HepG2 (cell line): ENCODE measurements at regions not wholly inside any gene's neighbourhood (a gene's known extent, or its start where the extent isn't known, plus 50 kb on each side); places are given as distances from the start of the nearest gene placed in this dataset.

Experiments used
- ATAC-seq: fragments of 200-7000 bp; cut with Tn5 transposase; 3 replicates; pipeline ENCODE4 v1.9.1; 2020; ENCODE audit warnings: mild to moderate bottlenecking, moderate library complexity
- BruUV-seq: library from RNA; stranded (reverse); fragments of 400-500 nt; replicated peaks from 2 replicates; lab custom pipeline; 2021; lab: Mats Ljungman, UMichigan
- CTCF ChIA-PET: fragments of 300-600 bp; formaldehyde crosslinking; extraction: SDS; loops from one replicate; lab custom pipeline; 2021; ENCODE audit warnings: low total read pairs, inconsistent platforms, low intra/inter-chr PET ratio; lab: Yijun Ruan, JAX
- POLR2A ChIA-PET: fragments of 350-600 bp; sonication (Branson Sonifier 250); formaldehyde crosslinking; loops from one replicate; lab custom pipeline; 2020; ENCODE audit warnings: antibody characterized with exemption, inconsistent platforms; lab: Yijun Ruan, JAX
- DNase-seq: peaks from one replicate; pipeline ENCODE4 v3.0.0-alpha.2; 2015; ENCODE audit warnings: low spot score
- FAIRE-seq: peaks from 3 replicates; lab custom pipeline; 2011; peaks lifted over from hg19 to GRCh38; lab: Jason Lieb, UNC
- H2AFZ ChIP-seq: one replicate; pipeline ENCODE4 v1.6.1; 2011; ENCODE audit warnings: low read length, inconsistent platforms
- H3K27ac ChIP-seq: fragments of 300-600 bp; 3 replicates; pipeline ENCODE4 v1.8.0; 2011; ENCODE audit warnings: mixed run types, mild to moderate bottlenecking, mixed read lengths, low read length, inconsistent platforms; ENCODE audit not compliant: insufficient read depth; ENCODE audit errors: extremely low read length
- H3K27me3 ChIP-seq, 2 experiments: fragments of 200-600 bp in 1 of 2; 2 replicates in 1 of 2; 3 replicates in 1 of 2; pipeline versions ENCODE4 v1.6.0 to v1.8.0; 2011; ENCODE audit warnings: low read length in 2 of 2, mild to moderate bottlenecking in 2 of 2, moderate library complexity in 2 of 2, inconsistent platforms in 1 of 2; ENCODE audit not compliant: insufficient read depth in 2 of 2, control insufficient read depth in 1 of 2
- H3K36me3 ChIP-seq, 2 experiments: fragments of 200-600 bp in 1 of 2; replicated peaks in 1 of 2; 2 replicates in 1 of 2; 3 replicates in 1 of 2; pipeline versions ENCODE4 v1.5.1 to v1.8.0; 2011; ENCODE audit warnings: low read length in 2 of 2, inconsistent platforms in 1 of 2; ENCODE audit not compliant: insufficient read depth in 2 of 2, control insufficient read depth in 1 of 2
- H3K4me1 ChIP-seq: 2 replicates; pipeline ENCODE4 v1.5.1; 2012; ENCODE audit warnings: low read length, inconsistent platforms; ENCODE audit not compliant: insufficient read depth
- H3K4me2 ChIP-seq: 2 replicates; pipeline ENCODE4 v1.6.0; 2011; ENCODE audit warnings: low read depth, low read length, inconsistent platforms
- H3K4me3 ChIP-seq, 3 experiments: fragments of 200-600 bp in 1 of 3; sonication (generic), shearing (Covaris generic) in 1 of 3; replicated peaks in 1 of 3; 2 replicates each; pipeline ENCODE4 v1.5.1; 2011 to 2016; ENCODE audit warnings: low read length in 3 of 3, inconsistent platforms in 2 of 3, low read depth in 2 of 3, mild to moderate bottlenecking in 2 of 3, control low read depth in 1 of 3, mixed read lengths in 1 of 3; ENCODE audit not compliant: insufficient read depth in 1 of 3
- H3K79me2 ChIP-seq: one replicate; pipeline ENCODE4 v1.6.1; 2011; ENCODE audit warnings: low read length, inconsistent platforms; ENCODE audit not compliant: insufficient read depth
- H3K9ac ChIP-seq: 2 replicates; pipeline ENCODE4 v1.6.0; 2011; ENCODE audit warnings: mild to moderate bottlenecking, low read depth, low read length, inconsistent platforms; ENCODE audit not compliant: insufficient read depth
- H3K9me3 ChIP-seq: 2 replicates; pipeline ENCODE4 v1.5.1; 2012; ENCODE audit warnings: mild to moderate bottlenecking, low read length
- H4K20me1 ChIP-seq: 2 replicates; pipeline ENCODE4 v1.6.0; 2011; ENCODE audit warnings: inconsistent platforms, mild to moderate bottlenecking, low read length, moderate library complexity; ENCODE audit not compliant: insufficient read depth
- NFATC3 ChIP-seq: sonication (generic); formaldehyde crosslinking; IDR thresholded peaks from 2 replicates; pipeline ENCODE4 v1.5.1; 2020; ENCODE audit warnings: mild to moderate bottlenecking, missing genetic modification reagents
- PAX8 ChIP-seq: sonication (generic); formaldehyde crosslinking; IDR thresholded peaks from 2 replicates; pipeline ENCODE4 v1.8.0; 2022; ENCODE audit warnings: mild to moderate bottlenecking, missing genetic modification reagents, borderline replicate concordance
- POLR2AphosphoS5 ChIP-seq: IDR thresholded peaks from 2 replicates; pipeline ENCODE4 v1.6.1; 2012; ENCODE audit warnings: low read depth, low read length
- RAD51 ChIP-seq: fragments of 450-650 bp; IDR thresholded peaks from 2 replicates; pipeline ENCODE4 v1.6.1; 2016; ENCODE audit warnings: borderline replicate concordance
- ZNF432 ChIP-seq: sonication (generic); formaldehyde crosslinking; IDR thresholded peaks from 2 replicates; pipeline ENCODE4 v1.5.0; 2020; ENCODE audit warnings: missing genetic modification reagents, mild to moderate bottlenecking, borderline replicate concordance
- ZNF616 ChIP-seq: sonication (generic); formaldehyde crosslinking; IDR thresholded peaks from 2 replicates; pipeline ENCODE4 v1.5.0; 2020; ENCODE audit warnings: low read depth, mild to moderate bottlenecking, missing genetic modification reagents
- ZNF83 ChIP-seq: sonication (generic); formaldehyde crosslinking; IDR thresholded peaks from 2 replicates; pipeline ENCODE4 v1.4.0; 2020; ENCODE audit warnings: missing genetic modification reagents, mild to moderate bottlenecking, borderline replicate concordance
- WGBS: methylation state at CpG from one replicate; pipeline ENCODE4 v1.1.6; 2017; ENCODE audit warnings: low lambda C conversion rate; 5-methylcytosine and 5-hydroxymethylcytosine counted together
- in situ Hi-C: cut with HindIII; loops from 2 replicates; pipeline ENCODE4 v1.10.0; 2017; ENCODE audit warnings: low pct_unique_long_range_greater_than_20kb; ENCODE audit not compliant: extremely low pct_ligation_motif_present
- intact Hi-C: fragments of 100-400 bp; cut with micrococcal nuclease; formaldehyde crosslinking; loops from one replicate; pipeline ENCODE4 v1.10.0; 2022; ENCODE audit not compliant: unreplicated experiment
- TF ChIP-seq, protein P1 (sequence below): fragments of 450-650 bp; IDR thresholded peaks from 2 replicates; pipeline ENCODE4 v1.6.1; 2016
- TF ChIP-seq, protein P2 (sequence below): sonication (generic); formaldehyde crosslinking; IDR thresholded peaks from 2 replicates; pipeline ENCODE4 v1.4.0; 2020; ENCODE audit warnings: mild to moderate bottlenecking, missing genetic modification reagents

DNA sequence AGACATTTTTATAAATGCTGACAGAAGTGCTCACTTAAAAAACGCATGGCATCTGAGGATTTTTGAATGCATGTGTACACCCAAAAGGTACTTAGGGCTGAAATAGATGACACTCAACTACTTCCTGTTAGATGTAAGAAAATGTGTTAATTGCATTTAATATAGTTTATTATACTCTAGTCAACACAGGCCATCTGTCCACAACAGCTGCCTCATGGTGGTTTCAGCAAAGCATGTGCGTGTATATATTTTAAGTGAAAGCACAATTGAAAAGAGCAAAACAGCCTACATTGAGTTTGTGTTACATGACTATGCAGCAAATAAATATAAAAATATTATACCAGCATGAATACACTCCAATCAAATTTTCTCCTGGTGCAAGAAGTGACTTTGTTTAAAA lies 1233.0 kb upstream of the EYS start:
- WGBS, result 2% methylated on average over 2 of the region's 2 CpGs
- CTCF ChIA-PET, result no interaction called here
- no peaks in the 10 kb centered on the region for H4K20me1 ChIP-seq
- no peak overlapping the region for H3K9ac ChIP-seq
- H3K27ac ChIP-seq, result no peak overlapping the region
- no peaks in the 10 kb centered on the region for H3K79me2 ChIP-seq
- H3K4me2 ChIP-seq, result no peak overlapping the region
- no peak for FAIRE-seq
- BruUV-seq, result no TSS peak
- intact Hi-C loops, result no loop called here
- ATAC-seq, result no peak
- in situ Hi-C loops, result no loop called here
- no peak overlapping the region for H2AFZ ChIP-seq
- no peaks in the 10 kb centered on the region for H3K9me3 ChIP-seq
- no peaks in the 10 kb centered on the region for H3K27me3 ChIP-seq
- no peak overlapping the region for H3K4me3 ChIP-seq
- POLR2A ChIA-PET, result no interaction called here
- no peaks in the 10 kb centered on the region for H3K4me1 ChIP-seq
- no peak for DNase-seq
- TF ChIP-seq PAX8 (no peak), RAD51 (no peak), ZNF432 (CRISPR knock-in tag) (no peak)
- TF ChIP-seq, protein P1, sequence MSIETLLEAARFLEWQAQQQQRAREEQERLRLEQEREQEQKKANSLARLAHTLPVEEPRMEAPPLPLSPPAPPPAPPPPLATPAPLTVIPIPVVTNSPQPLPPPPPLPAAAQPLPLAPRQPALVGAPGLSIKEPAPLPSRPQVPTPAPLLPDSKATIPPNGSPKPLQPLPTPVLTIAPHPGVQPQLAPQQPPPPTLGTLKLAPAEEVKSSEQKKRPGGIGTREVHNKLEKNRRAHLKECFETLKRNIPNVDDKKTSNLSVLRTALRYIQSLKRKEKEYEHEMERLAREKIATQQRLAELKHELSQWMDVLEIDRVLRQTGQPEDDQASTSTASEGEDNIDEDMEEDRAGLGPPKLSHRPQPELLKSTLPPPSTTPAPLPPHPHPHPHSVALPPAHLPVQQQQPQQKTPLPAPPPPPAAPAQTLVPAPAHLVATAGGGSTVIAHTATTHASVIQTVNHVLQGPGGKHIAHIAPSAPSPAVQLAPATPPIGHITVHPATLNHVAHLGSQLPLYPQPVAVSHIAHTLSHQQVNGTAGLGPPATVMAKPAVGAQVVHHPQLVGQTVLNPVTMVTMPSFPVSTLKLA, result peak; percentile 63
- no peaks in the 10 kb centered on the region for H3K36me3 ChIP-seq

DNA sequence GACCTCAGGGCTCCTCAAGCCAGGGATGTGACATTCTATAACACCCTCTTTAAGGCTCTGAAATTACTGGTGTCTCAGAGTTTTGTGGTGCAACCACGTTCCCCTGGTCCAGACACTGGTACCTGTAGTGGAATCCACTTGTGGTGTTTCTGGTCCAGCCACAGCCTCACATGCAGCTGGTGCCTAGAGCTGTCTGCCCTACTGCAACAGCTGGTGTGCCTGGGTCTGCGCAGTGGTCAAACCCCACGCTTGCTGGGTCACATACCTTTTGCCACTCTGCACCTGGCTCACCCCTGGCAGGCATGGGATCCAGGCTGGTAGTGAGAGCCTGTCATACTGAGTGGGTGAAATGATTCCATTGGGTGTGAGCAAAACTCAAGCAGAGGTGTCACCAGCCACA lies 1230.2 kb upstream of the EYS start:
- ChIA-PET CTCF (no interaction called here), POLR2A (no interaction called here)
- H3K79me2 ChIP-seq, result no peaks in the 10 kb centered on the region
- no peaks in the 10 kb centered on the region for H3K36me3 ChIP-seq
- H3K4me2 ChIP-seq, result no peak overlapping the region
- intact Hi-C loops, result no loop called here
- no TSS peak for BruUV-seq
- ATAC-seq, result no peak
- H3K27ac ChIP-seq, result no peak overlapping the region
- in situ Hi-C loops, result no loop called here
- no peaks in the 10 kb centered on the region for H3K27me3 ChIP-seq
- no peaks in the 10 kb centered on the region for H3K9me3 ChIP-seq
- FAIRE-seq, result no peak
- H2AFZ ChIP-seq, result no peak overlapping the region
- DNase-seq, result no peak
- no peaks in the 10 kb centered on the region for H3K4me1 ChIP-seq
- H3K9ac ChIP-seq, result no peak overlapping the region
- no peaks in the 10 kb centered on the region for H4K20me1 ChIP-seq
- 0% methylated on average over 3 of the region's 3 CpGs for WGBS
- no peak overlapping the region for H3K4me3 ChIP-seq
- TF ChIP-seq, protein P2, sequence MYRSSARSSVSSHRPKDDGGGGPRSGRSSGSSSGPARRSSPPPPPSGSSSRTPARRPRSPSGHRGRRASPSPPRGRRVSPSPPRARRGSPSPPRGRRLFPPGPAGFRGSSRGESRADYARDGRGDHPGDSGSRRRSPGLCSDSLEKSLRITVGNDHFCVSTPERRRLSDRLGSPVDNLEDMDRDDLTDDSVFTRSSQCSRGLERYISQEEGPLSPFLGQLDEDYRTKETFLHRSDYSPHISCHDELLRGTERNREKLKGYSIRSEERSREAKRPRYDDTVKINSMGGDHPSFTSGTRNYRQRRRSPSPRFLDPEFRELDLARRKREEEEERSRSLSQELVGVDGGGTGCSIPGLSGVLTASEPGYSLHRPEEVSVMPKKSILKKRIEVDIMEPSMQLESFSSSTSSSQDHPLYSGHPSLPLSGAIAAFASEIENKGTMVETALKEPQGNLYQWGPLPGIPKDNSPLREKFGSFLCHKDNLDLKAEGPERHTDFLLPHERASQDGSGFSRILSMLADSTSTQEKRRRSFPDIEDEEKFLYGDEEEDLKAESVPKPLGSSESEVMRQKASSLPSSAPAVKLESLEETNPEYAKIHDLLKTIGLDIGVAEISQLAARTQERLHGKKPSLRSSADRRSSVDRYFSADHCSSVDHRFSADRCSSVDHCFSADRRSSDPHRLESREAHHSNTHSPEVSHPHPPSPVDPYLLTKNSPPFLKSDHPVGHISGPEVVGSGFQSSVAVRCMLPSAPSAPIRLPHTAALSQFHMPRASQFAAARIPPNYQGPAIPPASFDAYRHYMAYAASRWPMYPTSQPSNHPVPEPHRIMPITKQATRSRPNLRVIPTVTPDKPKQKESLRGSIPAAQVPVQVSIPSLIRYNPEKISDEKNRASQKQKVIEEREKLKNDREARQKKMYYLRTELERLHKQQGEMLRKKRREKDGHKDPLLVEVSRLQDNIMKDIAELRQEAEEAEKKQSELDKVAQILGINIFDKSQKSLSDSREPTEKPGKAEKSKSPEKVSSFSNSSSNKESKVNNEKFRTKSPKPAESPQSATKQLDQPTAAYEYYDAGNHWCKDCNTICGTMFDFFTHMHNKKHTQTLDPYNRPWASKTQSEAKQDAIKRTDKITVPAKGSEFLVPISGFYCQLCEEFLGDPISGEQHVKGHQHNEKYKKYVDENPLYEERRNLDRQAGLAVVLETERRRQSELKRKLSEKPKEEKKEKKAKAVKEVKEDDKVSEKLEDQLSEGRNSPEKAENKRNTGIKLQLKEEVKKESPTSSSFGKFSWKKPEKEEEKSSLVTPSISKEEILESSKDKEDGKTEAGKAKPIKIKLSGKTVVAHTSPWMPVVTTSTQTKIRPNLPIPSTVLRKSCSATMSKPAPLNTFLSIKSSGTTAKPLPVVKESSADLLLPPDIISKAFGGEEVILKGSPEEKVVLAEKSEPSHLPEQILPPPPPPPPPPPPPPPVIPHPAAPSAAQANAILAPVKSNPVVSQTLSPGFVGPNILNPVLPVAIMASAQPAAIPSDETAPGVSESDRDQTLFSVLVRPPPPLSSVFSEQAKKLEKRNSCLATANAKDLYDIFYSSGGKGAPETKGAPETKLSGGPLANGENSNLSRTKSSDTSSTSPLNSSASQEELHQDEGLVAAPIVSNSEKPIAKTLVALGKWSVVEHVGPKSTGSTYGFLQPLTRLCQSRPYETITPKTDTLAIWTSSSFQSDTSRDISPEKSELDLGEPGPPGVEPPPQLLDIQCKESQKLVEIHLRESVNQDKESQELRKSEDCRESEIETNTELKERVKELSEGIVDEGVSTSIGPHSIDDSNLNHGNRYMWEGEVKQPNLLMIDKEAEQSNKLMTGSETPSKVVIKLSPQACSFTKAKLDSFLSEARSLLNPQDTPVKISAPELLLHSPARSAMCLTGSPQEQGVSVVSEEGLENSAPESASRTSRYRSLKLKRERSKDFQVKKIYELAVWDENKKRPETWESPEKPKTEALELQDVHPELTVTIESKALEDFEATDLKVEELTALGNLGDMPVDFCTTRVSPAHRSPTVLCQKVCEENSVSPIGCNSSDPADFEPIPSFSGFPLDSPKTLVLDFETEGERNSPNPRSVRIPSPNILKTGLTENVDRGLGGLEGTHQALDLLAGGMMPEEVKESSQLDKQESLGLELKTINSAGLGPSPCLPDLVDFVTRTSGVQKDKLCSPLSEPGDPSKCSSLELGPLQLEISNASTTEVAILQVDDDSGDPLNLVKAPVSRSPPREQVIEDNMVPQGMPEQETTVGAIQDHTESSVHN (CRISPR knock-in tag), result no peak
- TF ChIP-seq ZNF83 (CRISPR knock-in tag), result no peak
- no peak for TF ChIP-seq NFATC3
- TF ChIP-seq ZNF616 (CRISPR knock-in tag), result no peak
- no peak for TF ChIP-seq POLR2AphosphoS5
